A673 (cell line): ENCODE measurements at regions not wholly inside any gene's neighbourhood (a gene's known extent, or its start where the extent isn't known, plus 50 kb on each side); places are given as distances from the start of the nearest gene placed in this dataset.

Experiments
- EZH2 ChIP-seq: fragments of 200-600 bp; sonication (generic); IDR thresholded peaks from 2 replicates; pipeline ENCODE4 v1.6.1; 2017; ENCODE audit warnings: borderline replicate concordance, low read depth, mild to moderate bottlenecking, mixed read lengths, antibody characterized with exemption, low read length; ENCODE audit not compliant: poor library complexity, severe bottlenecking
- TF ChIP-seq, protein P1 (sequence below): fragments of 300-800, 200-600 bp; sonication (generic); conservative IDR thresholded peaks from 2 replicates; pipeline ENCODE4 v1.5.1; 2017; ENCODE audit warnings: low read depth, mild to moderate bottlenecking, antibody characterized with exemption, low read length, moderate library complexity, mixed read lengths

GRCh38 chr3:23741036-23741706 is 64.6 kb upstream of the UBE2E1 start:
- no peak for TF ChIP-seq EZH2
- TF ChIP-seq, protein P1, sequence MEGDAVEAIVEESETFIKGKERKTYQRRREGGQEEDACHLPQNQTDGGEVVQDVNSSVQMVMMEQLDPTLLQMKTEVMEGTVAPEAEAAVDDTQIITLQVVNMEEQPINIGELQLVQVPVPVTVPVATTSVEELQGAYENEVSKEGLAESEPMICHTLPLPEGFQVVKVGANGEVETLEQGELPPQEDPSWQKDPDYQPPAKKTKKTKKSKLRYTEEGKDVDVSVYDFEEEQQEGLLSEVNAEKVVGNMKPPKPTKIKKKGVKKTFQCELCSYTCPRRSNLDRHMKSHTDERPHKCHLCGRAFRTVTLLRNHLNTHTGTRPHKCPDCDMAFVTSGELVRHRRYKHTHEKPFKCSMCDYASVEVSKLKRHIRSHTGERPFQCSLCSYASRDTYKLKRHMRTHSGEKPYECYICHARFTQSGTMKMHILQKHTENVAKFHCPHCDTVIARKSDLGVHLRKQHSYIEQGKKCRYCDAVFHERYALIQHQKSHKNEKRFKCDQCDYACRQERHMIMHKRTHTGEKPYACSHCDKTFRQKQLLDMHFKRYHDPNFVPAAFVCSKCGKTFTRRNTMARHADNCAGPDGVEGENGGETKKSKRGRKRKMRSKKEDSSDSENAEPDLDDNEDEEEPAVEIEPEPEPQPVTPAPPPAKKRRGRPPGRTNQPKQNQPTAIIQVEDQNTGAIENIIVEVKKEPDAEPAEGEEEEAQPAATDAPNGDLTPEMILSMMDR = no peak
